Erythroblast (primary cell): ENCODE measurements at regions not wholly inside any gene's neighbourhood (a gene's known extent, or its start where the extent isn't known, plus 50 kb on each side); places are given as distances from the start of the nearest gene placed in this dataset.
"Not testable (repeated sequence)": the region's sequence is repeated elsewhere in the genome, so short reads cannot be mapped to it uniquely, and the experiment has no call there.

ENCODE experiments used
- DNase-seq, 2 experiments: peaks; one replicate each; lab custom pipeline; 2025; lab: John Stamatoyannopoulos, UW
- GATA1 ChIP-seq: IDR thresholded peaks from 2 replicates; pipeline ENCODE4 v1.6.1; 2011; ENCODE audit warnings: low read depth, mild to moderate bottlenecking, control low read depth, low read length, moderate library complexity
- POLR2A ChIP-seq: IDR thresholded peaks from 2 replicates; pipeline ENCODE4 v1.6.1; 2011; ENCODE audit warnings: mild to moderate bottlenecking, low read length

DNA sequence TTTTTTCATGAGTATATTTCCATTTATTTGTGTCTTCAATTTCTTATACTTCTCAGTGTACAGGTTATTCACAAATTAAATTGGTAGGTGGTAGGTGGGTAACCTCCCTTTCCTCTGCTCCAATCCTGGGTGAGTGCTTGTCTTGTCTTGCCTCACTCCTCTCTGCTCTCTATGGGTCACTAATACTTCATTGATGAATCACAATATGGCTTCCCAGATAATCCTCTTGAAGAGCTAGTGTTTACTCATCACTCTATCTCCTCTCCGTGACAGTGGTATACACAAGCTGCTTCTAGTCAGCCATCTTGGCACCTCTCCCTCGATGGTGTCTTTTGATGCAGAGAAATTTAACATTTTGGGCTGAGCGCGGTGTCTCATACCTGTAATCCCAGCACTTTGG lies 331.8 kb upstream of the NMUR2 start:
- TF ChIP-seq POLR2A (no peak), GATA1 (no peak)
- DNase-seq = no peak

- TF ChIP-seq GATA1 (no peak), POLR2A (no peak)
- DNase-seq = no peak
Measured at GRCh38 chr5:152739916-152740315, 334.8 kb upstream of the NMUR2 start.

GRCh38 chr5:152741126-152741525 lies 336.0 kb upstream of the NMUR2 start:
- not testable (repeated sequence) for DNase-seq

- not testable (repeated sequence) for DNase-seq
Measured at GRCh38 chr5:152787709-152788217, 382.7 kb upstream of the NMUR2 start.

DNA sequence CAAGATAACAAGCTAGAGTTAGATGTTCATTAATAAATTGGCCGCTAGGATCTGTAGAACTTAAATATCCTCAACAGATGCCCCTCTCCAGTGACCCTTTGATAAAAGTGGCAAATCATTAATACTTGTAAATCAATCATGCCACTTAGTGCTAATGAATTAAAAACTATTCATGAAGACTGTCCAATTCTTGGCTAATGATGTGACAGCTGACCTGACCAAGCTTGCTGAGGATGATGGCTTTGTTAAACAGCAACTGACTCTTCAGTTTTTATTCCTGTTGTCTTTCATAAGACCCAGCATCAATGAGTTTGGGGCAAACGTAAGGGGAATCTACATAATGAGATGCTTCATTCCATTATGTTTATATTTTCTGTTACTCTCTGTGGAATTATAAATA lies 396.8 kb upstream of the NMUR2 start:
- no peak for TF ChIP-seq POLR2A
- TF ChIP-seq GATA1 = no peak
- no peak for DNase-seq

GRCh38 chr5:152804179-152804578 lies 399.1 kb upstream of the NMUR2 start:
- TF ChIP-seq POLR2A = no peak
- no peak for TF ChIP-seq GATA1
- no peak for DNase-seq

DNA sequence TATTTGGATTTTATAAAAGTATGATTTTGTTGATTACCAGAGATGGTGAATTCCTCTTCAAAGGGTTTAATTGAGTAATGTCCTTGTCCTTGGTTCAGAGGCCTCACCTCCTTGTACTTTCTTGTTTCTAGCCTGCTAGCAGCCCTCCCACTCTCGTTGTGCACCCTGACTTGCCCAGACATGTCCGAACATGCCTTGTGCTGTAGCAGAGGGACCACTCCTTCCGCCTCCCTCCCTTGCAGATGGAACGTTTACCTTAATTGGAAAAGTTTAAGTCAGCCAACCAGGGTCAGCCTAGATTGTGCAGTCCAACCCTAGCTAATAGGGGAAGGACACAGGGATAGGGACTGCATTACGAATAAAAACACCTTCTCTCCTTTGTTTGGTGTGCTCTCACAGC lies 406.9 kb upstream of the NMUR2 start:
- TF ChIP-seq GATA1 (no peak), POLR2A (no peak)
- DNase-seq = peak in 1 of 2 experiments; percentile 9

DNA sequence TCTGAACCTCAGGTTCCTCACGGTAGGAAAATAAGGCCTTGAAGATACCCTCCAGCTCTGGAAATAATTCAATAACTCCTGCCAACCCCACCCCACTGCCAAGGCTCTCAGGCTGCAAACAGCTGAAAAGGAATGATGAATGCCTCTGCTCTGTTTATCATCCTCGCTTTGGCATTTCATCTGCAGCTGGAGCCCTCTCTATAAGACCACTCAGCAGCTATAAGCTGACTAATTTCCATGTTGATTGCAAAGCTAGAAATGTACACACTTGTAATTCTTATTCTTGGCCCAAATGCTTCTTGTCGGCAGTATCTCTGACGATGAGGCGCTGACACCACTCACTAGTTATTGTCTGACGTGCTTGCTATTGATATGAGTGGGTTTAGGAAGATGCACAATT lies 408.4 kb upstream of the NMUR2 start:
- TF ChIP-seq GATA1 = no peak
- no peak for TF ChIP-seq POLR2A
- DNase-seq = no peak

- TF ChIP-seq GATA1 = no peak
- no peak for TF ChIP-seq POLR2A
- DNase-seq = no peak
Measured at GRCh38 chr5:152819891-152820290, 414.8 kb upstream of the NMUR2 start.

- no peak for DNase-seq
- TF ChIP-seq GATA1 = no peak
Measured at GRCh38 chr5:152824316-152824715, 419.2 kb upstream of the NMUR2 start.

- TF ChIP-seq GATA1 = no peak
- TF ChIP-seq POLR2A = no peak
- DNase-seq = no peak
Measured at GRCh38 chr5:152838241-152838786, 433.2 kb upstream of the NMUR2 start.

DNA sequence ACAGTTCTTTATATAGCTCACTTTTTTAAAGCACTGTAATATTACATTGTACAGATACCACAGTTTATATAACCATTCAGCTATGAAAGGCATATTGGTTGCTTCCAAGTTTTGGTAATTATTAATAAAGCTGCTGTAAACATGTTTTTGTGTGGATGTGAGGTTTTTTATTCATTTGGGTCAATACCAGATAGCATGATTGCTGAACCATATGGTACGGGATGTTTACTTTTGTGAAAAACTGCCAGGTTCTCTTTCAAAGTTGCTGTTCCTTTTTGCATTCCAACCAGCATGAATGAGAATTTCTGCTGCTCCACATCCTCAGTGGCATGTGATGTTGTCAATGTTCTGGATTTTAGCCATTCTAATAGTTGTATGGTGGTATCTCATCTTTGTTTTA lies 439.6 kb upstream of the NMUR2 start:
- no peak for TF ChIP-seq POLR2A
- no peak for TF ChIP-seq GATA1
- no peak for DNase-seq

DNA sequence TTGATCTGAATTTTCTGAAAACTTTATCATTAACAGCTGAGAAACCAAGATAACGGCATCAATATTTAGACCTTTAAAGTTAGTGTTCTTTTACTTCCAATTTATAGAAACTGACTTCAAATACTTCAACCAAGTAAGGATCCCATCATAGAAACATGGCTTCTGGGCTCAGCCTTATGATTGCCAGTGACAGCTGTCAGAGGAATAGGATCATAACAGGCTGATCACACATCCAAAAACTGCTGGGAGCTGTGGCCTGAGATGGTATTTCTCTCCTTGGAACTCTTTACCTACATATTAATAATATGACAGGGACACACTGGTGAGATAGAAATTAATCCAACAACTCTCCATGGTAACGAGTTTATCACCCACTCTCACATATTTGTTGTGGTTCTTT lies 448.3 kb upstream of the NMUR2 start:
- TF ChIP-seq GATA1 (no peak), POLR2A (no peak)
- DNase-seq = no peak

GRCh38 chr5:152855441-152855840 lies 450.4 kb upstream of the NMUR2 start:
- DNase-seq = no peak
- TF ChIP-seq POLR2A (no peak), GATA1 (no peak)

DNA sequence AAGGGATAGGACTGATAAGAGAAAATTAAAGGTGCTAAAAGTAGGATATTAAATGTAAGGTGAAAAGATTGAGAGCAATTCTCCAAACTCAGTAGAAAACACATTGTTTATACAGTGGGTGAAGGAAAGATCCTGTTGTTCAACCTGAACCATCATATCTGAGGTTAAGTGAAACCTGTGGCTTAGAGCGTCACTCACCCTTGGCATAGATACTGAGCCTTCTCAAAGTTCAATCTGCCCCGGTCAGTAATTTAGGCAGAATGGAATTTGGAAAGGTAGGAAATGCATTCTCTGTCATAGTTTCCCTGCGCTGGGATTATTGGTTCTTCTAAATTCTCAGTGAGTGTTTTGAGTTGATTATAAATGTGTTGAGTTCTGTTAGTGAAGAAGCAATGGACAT lies 456.2 kb upstream of the NMUR2 start:
- DNase-seq = no peak
- TF ChIP-seq GATA1 (no peak), POLR2A (no peak)
